ENCODE measurements at regions not wholly inside any gene's neighbourhood (a gene's known extent, or its start where the extent isn't known, plus 50 kb on each side); places are given as distances from the start of the nearest gene placed in this dataset.

DNA sequence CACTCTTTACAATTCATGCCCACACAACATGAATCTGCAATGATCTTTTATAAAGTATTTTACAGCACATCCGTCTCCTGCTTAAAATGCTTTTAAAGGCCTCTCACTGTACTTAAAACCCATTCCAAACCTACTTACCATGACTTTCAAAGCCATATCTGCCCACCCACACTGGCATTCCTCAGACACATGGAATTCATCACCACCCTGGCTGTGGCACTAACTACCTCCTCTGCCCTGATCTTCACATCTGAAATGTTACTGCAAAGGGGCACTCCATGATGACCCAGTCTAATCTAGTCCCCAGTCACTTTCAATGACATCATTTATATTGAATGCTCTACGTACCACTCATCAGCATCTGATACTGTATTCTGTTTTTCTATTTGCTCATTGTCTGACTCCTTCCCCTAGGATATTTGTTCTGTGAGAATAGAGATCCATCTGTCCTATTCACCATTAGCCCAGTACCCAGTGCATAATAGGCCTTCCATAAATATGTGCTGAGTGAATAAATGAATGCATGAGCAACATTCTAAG is 193.2 kb upstream of the KIF2A start:
- no peak for DNase-seq (ENCODE audit: low spot score)

DNA sequence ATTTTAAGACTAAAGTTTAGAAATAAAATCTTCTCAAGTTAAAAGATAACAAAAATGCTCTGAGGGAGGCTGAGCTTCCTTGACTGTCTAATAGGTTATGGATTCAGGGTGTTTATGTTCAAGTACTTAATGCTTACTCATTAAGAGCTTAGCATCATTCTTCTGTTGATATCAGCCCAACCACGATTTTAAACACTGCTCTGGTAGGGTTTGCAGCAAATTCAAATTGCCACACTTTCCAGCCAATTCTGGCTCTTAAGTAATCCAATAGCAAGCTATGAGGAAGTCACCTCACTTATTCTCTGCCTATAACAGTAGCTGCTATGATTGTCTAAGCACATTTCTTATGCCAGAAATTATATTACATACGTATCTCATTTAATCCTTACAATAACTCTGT is 191.0 kb upstream of the KIF2A start:
- no peak for DNase-seq (ENCODE audit: low spot score)

DNA sequence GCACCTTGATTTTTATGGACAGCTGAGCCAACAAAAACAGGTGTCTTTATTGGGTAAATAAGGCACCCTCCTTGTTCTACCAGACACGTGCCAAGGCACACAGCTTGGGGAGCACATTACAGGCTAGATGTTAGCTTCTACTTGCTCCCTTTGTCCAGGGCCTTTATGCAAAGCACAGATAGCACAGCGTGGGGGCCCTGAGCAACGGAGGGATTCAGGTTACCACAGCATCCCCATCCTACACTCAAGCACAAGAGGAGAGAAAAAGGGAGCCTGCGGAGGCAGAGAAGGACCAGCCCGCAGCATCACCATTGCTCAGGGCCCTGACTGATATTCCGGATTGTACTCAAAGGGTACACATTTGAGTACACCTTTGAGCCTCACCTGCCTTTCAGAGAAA is 181.7 kb upstream of the KIF2A start:
- DNase-seq (ENCODE audit: low spot score) = no peak

DNA sequence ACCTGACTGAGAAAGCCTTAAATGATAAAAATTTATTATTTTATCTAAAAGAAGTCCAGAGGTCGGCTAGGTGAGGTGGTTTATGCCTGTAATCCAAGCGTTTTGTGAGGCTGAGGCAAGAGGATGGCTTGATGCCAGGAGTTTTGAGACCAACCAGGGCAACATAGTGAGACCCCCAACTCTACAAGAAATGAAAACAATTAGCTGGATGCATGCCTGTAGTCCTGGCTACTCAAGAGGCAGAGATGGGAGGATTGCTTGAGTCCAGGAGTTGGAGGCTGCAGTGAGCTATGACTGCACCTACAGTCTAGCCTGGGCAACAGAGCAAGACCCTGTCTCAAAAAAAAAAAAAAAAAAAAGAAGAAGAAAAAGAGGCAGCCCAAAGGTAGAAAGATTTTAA is 179.9 kb upstream of the KIF2A start:
- no peak for DNase-seq (ENCODE audit: low spot score)

DNA sequence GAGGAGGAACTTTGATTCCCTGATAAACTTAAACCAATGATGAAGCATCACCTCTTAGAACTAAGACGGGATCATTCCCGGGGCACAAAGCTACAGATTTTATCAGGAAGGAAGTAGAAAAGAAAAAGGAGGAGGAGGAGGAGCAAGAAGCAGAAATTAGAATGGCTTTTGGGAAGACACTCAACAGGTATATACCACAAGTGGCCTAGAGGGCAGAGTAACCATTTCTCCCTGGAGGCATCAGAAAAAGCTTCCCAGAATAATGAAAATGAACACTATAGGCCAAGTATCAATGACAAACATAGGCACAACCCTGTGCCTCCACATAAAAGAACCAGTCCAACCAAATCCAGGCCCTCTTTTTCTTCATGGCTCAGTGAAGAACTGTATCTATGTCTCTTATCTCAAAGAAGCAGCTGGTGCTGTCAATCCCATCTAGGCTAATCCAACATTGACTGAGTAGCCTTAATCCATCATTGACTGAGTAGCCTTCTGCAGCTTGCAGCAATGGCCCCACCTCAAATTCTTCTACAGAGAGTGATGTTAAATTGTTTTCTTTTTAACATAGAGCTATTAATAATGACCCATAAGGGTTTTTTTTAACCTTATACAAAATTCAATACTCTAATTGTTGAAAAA is 178.8 kb upstream of the KIF2A start:
- DNase-seq (ENCODE audit: low spot score) = no peak

DNA sequence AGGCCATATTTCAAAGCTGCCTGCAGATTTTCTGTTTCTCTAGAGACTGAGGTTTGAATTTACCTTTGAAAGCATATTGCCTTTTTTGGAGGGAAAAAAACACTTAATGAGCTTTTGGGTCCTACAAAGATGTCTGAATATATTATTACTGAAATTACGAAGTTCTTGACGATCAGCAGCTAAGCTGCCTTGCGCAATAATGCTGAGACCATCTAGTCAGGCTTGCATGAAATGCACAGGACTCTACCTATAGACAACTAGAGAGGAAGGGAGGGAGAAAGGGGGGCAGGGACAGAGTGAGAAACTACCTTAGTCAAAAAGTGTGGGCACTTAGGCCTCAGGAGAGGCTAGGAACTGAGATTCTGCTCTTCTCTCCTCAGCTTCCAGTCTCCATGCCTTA is 175.9 kb upstream of the KIF2A start:
- no peak for DNase-seq (ENCODE audit: low spot score)

DNA sequence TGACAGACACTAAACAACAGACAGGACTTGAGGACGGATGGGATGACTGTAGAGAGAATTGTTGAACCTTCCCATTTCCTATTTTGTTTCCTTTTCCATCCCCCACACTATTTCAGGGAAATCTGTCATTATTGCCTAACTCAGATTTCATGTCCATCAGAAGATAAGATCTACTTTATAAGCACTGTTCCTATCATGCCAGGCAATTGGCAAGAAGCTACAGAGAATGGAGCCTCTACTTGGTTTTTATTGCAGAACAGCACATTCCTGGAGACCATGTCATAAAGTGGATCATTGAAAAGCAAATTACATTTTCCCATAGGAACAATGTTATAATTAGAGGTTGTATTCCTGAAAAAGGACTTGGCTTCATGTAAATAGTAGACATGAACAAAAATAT is 173.7 kb upstream of the KIF2A start:
- DNase-seq (ENCODE audit: low spot score) = no peak

DNA sequence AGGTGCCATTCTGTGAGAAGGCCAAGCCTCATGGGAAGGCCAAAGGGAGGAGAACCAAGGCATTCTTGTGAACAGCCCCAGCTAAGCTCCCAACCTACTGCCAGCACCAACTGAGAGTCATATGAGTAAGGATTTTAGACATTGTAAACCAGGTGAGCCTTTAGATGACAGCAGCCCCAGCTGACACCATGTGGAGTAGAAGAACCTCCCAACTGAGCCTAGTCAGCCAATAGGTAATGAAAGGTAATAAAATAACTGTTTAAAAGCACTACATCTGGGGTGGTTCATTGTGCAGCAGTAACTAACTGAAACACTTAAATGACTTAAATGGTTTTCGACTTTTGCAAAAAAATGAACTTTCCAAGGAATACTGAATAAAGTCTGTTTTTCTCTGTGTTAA is 172.6 kb upstream of the KIF2A start:
- DNase-seq (ENCODE audit: low spot score) = no peak

DNA sequence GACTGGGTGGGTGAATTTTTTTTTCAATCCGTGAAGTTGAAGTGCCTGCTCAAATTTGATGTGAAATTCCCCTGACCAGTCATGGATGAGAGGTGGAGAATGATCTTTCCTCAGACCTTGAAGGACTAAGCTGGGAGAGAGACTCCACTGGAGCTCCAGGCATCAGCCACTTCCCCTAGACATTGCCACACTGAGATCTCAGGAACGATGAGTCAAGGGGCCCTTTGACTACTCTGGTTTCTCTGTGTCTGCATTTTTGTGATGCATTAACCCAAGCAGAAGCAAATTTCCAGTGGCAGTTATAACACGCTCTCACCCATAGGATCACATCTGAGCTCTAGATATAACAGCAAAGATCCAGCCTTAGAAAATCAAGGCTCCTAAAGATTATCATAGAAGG is 171.2 kb upstream of the KIF2A start:
- no peak for DNase-seq (ENCODE audit: low spot score)

DNA sequence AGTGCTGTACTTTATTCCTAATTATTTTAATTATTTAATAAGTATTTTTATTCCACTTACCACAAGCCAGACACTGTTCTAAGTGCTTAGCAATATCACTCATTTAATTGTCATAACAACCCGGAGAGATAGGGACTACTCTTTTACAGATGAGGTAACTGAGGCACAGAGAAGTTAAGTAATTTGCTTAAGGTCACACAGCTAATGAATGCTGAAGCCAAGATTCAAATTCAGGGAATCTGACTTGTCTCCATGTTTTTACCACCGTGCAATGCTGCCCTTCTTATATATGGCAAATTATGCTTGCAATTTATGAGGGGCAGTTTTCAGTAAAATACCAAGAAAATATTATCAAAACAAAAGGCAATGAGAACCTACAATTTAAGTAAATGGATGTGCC is 168.4 kb upstream of the KIF2A start:
- no peak for DNase-seq (ENCODE audit: low spot score)

DNA sequence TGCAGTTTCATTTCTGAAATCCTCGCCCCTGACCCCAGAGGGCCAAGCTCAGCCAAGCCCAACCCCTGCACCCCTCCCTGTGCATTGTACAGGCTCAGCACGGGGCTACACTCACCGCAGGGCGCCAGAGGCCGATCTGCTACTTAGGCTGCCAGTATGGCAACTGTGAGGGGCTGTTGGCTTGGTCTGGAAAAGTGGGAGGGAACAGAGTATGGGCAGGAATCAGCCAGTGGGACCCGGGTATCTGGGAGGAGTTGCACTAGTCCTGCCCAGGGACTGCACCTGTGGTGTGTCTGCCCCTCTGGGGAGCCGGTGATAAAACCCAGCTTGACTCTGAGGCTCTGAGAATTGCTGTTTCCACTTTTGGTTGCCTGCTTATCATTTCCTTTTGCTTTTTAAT is 167.4 kb upstream of the KIF2A start:
- DNase-seq (ENCODE audit: low spot score) = no peak

DNA sequence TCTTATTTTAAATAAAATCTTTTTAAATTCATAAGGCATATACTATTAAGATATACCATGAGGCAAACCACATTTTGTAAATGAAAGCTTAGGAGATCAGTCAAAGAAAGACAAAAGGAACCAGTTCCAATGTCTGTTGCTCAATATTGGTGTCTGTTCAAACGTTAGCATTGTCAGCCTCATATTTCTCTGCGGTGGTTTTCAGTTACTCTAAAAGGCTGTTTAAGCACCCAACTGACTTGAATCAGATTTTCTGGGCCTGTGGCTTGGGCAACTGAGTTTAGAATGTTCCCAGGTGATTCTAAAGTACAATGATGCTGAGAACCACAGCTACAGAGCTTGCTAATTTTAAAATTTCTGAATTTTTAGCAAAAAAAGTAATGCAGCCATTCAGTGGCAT is 166.3 kb upstream of the KIF2A start:
- no peak for DNase-seq (ENCODE audit: low spot score)

DNA sequence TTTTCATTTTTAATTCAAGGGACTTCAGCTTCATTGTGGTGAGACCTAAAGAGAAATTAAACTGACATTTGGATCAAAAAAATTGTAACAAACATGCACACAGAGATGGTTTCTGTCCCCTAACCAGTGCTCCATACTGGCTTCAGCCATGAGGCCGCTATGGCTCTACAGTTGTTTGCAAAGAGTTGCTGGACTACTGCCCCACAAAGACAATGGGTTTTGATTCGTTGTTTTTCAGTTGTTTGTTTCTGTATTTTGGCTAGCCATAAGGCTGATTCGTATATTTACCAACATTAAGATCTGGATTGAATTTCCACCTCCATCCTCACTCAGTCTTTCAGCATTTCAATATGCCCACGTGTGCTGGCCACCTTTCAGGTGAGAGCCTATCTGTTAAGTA is 163.7 kb upstream of the KIF2A start:
- no peak for DNase-seq (ENCODE audit: low spot score)

DNA sequence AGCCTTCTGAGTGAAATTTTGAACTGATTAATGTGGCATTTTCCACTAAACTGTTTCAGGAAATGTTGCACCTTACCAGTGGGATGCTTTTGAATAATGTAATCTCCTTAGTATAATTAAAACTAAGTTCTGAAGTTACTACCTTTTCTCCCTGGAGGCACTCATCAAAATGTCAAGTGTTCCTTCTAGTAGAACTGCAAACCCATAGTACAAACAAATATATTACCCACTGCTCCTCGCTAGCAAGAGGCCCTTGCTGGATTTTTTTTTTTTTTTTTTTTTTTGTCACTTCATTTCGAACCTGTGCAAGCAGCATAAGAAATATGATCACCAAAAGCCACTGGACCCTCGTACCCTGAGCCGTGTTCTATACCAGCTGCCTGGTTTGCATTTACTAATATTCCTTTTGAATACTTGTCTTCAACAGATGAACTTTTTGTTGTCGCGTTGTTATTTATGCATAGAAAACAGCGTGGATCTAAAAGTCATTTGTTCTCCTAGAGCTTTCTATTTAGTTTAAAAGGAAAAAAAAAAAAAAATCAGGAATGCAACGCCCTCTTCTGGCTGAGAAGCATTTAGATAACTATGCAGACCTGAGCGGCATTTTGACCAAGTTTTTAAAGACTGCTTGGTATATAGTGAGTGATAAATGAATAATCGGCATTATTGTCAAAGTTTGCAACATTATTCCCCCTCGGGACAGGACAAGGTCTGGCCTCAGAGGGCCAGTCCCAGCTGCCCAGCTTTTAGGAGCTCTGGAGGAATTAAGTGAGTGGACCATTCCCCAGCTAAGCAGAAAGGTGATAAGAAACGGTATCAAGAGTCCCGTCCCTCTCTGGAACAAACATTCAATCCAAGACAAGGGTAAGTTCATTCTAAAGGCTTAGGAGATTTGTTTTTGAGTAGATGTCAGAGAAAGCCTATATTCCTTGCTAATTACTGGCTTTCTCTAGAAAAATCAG is 162.5 kb upstream of the KIF2A start:
- DNase-seq (ENCODE audit: low spot score) = peak; percentile 31

DNA sequence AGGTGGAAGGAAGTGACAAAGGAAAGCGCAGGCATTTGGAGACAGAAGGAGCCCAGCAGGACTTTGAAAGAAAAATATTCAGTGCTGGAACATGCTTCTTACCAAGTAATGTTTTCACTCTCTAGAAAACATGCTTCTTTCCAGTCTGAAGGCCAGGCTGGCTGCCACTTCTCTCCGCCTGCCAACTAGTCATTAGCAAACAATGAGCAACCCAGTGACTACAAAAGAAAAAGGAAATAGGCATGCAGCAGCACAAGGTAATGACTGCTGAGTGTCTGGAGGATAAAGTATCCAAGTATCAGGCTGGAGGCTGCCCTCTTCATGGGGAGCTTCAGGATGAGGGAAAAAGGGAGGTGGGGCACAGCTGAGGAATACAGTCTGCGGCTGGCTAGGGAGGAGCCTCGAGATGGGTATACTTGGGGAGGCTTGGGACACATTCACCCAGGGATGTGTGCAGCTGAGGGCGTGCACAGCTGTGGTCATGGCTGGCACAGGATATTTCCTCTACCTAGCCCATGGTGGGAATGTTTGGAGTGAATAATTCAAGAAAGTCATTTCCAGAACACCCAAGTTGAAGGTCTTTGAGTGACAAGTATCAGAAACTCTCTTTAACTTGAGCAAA is 161.5 kb upstream of the KIF2A start:
- DNase-seq (ENCODE audit: low spot score) = no peak

DNA sequence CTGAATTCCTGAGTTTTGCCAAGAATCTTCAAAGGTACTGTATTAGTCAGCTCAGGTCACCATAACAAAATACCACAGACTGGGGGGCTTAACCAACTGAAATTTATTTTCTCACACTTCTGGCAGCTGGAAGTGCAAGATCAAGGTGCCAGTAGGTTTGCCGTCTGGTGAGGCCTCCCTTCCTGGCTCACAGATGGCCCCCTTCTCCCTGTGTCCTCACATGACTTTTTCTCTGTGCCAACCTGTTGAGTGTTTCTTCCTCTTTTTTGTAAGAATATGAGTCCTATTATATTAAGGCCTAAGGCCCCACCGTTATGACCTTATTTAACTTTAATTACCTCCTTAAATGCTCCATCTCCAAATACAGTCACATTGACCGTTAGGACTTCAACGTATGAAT is 156.1 kb upstream of the KIF2A start:
- no peak for DNase-seq (ENCODE audit: low spot score)

DNA sequence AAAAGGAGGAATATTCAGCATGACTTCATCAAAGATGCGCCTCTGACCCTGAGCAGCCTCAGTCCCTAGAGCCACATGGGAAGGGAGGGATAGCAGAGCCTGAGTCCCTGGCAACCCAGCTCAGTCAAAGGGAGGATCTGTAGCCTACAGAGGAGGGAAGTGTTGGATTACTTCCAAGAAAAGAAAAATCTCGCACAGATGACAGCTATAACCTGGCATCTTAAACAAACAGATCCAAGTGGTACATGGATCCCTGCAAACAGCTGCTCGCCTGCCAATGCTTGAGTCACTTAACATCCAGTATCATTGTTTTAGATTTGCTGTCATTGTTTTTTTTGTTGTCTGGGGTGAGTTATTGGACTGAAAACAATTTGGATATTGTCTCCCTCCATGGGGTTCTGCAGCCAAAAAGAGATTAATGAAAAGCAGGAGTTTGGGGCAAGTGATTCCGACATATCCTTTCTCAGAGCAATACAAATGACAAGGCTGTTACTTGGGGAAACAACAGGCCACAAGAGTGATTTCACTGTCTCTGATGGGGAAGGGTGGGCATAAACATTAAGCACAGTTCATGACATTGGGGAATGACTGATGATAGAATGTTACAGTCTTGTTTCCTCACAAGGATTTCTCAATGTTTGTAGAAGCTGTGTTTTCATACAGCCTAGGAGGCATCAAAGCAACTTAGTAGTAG is 153.5 kb upstream of the KIF2A start:
- DNase-seq (ENCODE audit: low spot score) = no peak

DNA sequence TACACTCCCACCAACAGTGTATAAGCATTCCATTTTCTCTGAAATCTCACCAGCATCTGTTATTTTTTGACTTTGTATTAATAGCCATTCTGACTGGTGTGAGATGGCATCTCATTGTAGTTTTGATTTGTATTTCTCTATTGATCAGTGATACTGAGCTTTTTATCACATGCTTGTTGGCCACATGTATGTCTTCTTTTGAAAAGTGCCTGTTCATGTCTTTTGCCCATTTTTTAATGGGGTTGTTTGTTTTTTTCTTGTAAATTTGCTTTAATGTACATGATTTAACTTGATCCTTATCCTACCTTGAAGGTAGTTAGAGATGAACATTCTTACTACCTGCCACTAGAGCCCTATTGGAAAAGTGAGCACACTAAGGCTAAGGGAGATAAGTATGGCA is 151.2 kb upstream of the KIF2A start:
- DNase-seq (ENCODE audit: low spot score) = no peak

DNA sequence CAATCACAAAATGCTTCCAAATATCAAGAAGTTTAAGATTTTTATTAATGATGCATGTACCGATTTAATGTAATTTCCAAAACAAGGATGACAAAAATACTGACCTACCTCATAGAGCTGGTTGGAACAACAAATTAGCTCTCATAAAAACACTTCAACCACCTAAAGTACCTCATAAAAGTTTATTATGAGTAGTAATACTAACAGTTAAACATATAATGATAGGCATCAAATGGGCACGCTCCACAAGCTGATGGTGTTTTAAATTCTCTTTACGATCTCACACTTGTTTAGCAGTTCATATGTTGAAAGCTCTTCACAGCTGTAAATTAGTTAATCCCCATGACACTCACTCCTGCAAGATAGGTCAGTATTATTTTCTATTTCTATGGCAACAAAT is 150.0 kb upstream of the KIF2A start:
- DNase-seq (ENCODE audit: low spot score) = no peak

DNA sequence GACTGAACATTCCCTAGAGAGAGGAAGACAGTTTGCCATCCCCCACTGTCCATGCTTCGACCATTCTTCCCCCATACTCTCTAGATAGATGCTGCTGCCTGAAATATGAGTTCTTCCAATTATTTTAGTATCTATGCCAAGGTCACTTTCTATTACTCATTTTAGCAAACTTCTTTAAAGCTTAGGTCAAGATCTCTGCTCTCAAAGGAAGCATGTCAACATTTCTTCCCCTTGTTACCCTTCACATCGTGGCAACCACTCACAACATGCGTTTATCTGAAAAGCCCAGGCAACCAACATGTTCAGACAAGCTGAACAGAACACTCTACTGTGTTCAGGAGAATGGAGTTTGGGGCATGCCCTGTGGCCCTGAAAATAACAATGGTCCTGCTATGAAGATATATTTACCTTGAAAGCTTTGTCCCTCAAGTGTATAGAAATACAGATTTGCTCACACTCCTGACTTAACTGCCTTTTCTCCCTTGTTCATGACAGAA is 138.4 kb upstream of the KIF2A start:
- DNase-seq (ENCODE audit: low spot score) = no peak

DNA sequence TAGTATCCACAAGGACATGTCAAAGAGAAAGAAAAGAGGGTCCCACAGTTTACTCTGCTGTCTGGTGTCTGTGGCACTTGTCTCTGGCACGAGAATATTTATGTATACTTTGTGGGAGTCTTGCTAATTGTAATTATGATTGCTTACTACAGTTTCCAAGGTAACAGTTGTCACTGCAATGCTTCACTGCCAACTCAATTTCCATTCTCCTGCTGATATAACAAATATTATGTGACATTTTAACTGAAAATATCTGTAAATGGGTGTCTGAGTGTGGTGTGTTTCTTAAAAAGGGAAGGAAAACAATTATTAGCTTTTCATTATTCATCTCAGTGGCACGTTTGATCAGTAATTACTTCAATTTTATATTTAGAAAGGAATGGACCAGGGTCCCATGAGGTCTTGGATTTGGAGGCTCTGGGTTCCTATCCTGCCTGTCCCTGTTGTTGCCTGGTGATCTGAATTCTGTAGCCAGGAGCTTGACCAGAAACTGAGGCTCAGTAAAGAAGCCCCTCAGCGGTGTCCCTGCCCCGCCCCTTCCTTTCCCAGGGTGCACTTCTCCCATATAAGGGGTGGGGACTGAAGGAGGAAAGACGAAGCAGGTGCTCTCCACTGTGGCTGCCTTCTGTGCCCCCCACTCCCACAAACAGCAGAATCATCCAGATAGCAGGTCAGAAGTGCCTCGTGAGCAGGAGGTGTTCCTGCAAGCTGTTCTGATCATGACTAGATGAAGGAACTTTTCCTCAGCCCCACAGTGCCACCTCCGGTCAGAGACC is 137.3 kb upstream of the KIF2A start:
- no peak for DNase-seq (ENCODE audit: low spot score)
